HG03378 (cell line): ENCODE measurements at regions not wholly inside any gene's neighbourhood (a gene's known extent, or its start where the extent isn't known, plus 50 kb on each side); places are given as distances from the start of the nearest gene placed in this dataset.

Experiments used
- ATAC-seq: cut with Tn5 transposase; IDR thresholded peaks from one replicate; pipeline ENCODE4 v1.9.1; 2021; ENCODE audit warnings: mild to moderate bottlenecking, moderate library complexity; ENCODE audit not compliant: unreplicated experiment

DNA sequence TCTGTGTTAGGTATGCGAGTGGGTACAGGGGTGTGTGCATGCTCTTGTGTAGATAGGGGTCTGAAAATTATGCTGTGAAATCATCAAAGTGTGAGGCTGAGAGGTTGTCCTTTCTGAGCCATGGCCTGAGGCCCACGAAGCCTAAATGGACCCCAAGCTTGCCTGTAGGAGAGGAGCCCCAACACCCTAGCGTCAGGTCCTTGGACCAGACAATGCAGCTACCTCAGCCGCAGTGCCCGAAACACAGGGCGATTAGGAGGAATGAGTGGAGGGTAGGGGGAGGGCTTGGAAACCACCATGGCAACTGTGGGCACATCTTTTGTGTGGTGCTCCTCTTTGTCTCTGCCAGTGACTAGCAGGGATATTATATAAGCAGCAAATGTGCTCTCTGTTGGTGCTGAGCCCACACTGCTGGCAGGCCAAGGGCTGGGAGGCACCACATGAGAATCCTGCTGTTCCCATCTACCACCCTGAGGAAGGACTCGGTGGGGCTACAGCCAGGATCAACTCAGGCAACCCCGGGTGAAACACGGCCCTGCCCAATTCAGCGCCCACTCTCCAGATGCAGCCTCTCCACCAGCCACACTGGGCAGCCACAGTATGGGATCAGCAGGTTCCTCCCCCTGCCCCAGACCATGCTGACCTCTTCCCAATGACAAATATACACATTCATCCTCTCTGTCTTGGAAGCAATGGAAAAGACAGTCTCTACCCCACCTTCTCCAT, 84.6 kb upstream of the FSTL4 start:
- ATAC-seq, result no peak

DNA sequence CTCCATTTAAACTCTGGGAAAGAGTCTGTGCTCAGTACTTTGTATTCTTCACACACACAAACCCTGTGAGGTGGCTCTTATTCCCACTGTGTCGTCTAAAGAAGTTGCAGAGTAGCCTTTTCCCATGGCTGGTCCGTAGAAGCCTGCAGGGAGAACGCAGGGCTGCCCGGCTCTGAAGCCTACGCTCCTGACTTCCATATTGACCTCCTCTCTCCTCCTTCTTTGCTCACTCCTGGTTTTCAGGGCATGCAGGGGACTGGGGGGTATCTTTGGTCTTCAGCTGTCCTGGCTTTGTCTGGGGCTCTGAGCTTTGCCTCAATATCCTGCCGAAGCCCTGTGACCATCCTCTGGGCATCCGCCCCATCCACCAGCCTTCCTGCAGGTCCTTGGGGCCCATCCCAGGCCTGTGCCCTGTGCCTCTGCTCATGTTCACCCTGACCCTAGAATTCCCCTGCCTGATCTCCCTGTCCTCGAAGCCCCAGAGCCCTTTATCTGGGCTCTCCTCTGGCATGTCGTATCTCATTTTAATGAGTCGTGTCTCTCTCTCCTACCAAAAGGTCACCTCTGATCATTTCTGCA, 83.8 kb upstream of the FSTL4 start:
- no peak for ATAC-seq

DNA sequence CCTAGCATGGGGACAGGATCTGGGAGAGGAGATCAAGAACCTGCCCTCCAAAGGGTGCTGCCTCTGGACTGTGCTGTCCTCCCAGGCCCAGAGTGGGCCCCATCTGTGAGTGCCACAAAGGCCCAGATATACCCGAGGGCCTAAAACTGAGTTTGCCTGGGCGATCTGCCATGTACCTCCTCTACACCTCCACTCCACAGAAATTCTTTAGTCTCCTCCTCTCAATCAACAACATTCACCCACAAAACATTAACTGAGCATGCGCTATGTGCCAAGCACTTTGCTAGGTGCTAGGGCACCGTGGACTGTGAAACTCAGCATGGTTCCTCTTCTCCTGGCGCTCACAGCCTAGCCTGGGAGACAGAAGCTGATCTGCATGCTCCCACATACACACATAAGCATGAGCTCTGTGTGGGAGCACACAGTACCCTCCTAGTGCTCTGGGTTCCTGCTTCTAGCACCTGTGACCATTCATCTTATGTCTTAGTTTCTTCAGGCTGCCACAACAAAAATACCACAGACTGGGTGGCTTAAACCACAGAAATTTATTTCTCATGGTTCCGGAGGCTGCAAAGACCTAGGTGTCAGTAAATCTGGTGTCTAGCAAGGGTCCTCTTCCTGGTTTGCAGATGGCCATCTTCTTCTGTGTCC, 82.0 kb upstream of the FSTL4 start:
- ATAC-seq, result no peak

DNA sequence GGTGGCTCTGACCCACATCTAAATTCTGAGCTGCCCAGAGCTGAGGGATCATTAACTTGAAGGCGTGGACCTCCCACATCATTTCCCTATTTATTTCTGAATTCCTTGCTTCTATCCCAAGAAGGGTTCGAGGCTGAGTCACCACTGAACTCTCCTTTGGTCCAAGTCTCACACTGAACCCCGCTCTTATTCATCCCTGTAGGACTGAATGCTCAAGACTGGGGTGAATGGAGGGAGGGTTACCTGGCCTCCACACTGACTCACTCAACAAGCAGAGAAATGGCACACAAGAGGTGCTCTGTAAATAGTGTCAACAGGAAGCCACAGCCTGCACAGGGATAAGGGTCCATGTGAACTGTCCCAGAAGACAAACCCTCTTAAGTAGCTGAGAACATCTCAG, 79.1 kb upstream of the FSTL4 start:
- no peak for ATAC-seq

DNA sequence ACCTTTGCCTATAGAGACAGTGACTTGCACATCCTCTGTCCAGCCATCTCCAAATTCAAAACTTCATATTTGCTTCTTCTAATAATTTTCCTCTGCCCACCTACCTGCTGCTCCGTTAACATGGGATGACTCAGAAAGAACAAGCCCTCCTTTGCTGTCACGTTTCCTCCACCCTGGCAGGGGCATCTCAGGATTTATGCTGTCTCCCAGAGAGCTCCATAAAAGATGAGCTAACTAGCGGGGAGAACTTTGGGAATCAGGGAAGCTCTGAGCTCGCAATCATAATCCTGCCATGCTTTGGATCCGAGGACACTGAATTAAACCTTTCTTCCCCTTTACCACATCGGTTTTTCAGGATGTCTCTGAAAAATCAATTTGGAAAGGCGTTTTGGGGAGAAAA, 78.4 kb upstream of the FSTL4 start:
- no peak for ATAC-seq

DNA sequence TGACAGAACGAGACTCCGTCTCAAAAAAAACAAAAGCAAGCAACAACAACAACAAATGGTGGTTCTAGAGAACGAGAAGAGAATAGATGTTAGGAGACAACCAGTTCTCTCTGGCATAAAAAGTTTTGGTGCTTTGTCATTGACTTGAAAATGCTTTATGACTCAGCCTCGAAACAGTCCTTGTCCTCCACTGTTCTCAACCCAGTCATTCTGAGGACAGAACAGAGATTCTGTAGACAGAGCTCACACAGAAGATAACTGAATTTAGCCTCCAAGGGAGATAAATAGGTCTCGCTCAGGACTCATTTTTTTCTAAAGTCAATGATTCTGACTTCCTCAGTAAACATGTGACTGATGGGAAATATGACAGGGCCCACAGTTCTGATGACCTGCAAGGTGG, 76.0 kb upstream of the FSTL4 start:
- no peak for ATAC-seq

DNA sequence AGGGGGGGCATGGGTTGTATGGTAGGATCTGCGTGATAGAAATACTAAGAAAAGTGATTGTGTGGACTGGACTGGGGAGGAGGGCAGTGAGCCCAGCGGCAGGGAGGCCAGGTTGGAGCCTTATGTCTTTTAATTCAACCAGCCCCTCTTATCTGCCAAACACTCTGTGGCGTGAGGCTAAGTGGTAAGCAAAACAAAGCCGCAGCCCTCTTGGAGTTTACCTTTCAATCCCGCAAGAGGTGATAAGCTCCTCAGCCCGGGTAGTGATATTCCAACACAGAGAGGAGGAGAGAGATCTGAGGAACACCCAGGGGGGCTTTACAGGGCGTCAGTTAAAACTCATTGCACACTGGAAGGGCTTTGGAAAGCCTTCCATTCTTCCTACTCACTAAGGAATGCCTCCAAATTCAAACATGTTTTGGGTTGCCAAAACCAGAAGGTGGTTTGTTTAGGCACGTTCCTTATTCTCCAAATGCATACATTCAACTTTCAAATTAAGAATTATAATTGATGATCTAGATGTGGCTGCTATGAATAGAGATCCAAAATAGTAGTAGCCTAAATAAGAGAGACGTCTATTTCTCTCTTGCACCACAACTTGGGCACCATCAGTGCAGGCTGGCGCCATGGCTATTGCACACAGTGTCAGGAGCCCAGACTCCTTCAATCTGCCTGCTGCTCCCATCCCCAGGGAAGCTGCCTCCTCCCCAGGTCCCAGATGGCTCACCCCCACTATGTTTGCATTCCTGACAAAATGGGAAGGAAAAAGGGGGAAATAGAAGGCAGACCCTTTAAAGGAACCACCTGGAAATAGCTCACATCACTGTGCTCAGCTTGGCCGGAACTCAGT, 75.1 kb upstream of the FSTL4 start:
- ATAC-seq, result no peak

DNA sequence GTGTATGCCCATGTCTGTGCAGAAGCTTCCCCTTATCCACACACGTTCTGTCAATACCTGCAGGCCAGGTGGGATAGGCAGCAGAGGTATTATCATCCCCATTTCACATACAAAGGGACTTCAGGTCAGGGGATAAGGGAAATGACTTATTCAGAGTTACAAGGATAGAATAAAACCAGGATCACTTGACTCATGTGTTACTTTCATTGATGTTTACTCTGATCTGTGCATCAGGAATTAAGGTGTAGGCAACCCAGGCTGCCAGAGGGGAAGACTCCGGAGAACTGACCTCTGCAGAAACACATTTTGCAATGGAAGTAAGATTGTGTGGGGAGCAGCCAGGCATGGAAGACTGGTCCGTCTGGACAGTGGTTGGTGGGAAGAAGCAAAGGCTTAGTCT, 74.2 kb upstream of the FSTL4 start:
- ATAC-seq, result no peak

DNA sequence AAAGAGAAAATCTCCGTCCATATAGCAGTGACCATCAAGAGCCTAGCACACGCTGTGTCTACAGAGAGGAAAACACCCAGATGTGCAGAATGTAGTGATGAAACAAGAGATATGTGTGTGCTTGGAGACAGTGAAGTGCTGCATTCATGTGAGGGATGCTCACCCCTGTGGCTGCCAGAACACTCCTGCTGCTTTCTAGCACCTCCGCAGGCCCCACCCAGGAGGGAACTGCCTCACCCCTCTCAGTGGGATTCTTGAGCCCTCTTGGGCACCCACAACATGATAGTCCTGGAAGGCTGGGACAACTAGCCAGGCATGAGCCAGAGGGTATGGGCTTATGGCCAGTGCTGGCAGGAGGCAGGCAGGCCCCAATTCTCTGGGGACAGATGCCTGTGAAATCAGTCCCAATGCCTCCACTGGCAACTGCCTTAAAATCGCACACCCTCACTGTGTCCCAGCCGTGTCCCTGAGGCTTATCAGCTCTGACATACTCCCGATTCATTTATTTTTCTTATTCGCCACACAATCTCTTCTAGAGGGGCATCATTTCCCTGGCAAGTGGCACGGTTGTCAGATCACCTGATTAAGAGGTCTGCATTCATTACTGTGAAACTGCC, 73.2 kb upstream of the FSTL4 start:
- ATAC-seq, result no peak

DNA sequence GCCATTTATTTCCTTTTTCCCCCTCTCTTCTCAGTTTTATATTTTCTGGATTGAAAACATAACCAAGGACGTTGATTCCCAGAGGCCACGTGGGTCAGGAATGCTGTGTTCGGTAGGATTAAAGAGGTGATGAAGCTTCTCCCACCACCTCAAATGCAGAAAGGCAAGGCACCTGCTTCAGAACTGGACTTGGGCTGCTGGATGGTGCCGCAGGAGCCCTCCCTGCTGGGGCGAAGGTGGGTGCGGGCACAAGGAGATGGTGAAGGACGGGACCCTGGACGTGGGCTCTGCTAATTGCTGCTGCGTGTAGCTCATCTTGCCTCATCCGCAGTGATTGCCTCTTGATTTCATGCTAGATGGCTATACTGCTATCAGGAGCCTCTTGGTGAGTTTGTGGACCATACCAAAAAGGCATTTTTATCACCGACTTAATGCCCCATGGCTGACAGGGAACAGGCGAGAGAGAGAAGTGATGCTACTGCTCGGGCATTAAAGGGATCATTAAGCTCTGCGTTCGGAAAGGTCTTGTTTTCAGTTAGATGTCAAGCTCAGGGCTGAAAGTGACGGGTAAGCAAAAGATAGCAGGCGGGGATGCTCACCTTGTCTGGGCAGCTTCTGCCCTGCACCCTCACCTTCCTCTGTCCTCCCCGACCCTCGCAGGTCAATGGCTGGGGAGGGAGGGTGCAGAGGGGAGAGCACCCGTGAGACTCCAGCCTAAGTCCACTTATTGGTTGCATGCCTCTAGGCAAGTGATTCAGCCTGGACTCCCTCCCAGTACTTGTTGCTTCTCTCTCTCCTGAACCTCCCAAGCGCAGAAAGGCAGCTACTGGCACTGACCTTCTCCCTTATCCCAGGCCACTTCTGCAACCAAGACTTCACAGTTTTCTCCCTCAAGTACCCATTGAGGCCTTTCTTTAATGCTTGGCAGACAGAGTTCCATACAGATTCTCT, 71.6 kb upstream of the FSTL4 start:
- ATAC-seq, result no peak

DNA sequence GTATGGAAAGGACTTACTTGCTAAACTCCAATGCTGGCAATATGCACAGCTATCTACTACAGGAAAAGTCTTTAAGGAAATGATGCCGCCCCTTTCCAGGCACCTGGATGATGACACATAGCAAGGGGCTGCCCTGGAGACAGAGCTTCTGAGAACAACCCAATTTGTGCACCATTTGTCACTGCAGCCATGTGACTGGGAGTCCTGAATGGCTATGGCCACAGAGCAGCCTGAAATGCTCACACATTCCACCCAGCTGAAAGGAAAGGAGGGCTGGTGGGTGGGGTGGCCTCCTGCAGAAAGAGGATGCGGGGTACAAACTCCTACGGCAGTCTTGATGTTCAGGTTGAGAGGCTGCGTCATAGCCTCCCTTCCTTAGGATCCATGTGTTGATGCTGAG, 70.1 kb upstream of the FSTL4 start:
- ATAC-seq, result no peak

DNA sequence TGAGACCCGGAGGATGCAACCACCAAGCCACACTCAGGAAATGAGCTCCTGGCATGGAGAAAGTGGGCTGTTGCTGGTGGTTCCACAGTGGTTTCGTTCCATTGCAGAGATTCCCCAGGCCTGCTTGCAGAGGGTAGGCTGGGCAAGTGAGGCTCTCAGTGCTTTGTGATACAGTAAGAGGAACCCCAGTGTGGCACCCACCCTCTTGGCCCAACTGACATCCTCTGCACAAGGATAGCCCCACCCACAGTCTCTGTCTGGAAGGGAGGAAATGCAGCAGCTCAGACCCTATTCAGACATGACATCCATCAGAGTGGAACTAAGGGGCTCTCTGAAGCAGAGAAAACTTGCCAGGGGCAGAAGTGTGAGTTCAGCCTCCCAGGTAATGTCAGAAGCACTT, 69.6 kb upstream of the FSTL4 start:
- no peak for ATAC-seq

DNA sequence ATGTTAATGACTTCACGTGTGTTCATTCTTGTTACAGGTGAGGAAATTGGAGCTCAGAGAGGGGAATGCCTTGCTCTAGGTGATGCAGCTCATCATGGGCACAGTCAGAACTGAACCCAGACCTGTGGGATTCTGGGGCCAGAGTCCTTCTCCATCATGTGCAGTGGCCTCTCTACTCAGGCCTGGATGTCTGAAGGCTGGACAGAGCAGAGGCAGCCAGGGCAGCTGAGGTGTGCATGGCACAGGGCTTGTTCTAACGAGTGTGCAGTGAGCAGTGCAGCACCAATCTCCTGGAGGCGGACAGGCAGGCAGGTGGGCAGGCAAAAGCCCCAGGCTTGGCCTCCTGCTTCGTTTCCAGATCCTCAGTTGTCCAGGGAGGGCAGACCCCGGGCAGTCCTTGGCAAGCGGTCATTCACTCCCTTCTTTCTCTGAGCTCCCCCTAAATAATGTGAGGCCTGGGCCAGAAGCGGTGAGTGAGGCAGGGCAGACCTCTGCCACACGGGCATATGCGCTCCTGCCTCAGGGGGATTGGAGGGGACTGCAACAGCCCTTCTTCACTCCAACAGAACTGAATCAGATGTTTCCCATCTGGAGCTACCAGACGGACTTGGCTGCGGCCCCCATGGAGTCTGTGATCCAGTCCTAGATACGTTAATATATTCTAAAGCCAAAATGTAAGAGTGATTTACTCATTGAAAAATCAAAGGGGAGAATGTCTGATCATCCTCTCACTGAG, 68.7 kb upstream of the FSTL4 start:
- no peak for ATAC-seq

DNA sequence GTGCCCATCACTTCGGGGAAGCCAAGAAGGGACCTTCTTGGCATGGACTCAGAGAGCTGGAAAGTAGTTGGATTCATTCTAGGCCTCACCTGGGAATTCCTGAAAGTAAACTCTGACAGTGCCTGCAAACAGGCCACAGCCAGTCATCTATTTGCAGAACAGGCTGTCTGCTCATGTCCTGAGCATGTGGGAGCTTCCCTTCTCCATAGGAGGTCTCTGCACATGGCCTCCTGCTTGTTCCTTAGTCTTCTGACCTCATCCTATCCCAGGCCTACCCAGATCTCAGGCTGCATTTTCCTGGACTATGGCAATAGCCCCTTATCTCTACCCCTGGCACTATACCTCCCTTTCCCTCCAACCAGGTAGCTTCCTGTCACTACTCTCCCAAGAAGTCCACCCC, 67.2 kb upstream of the FSTL4 start:
- ATAC-seq, result no peak

DNA sequence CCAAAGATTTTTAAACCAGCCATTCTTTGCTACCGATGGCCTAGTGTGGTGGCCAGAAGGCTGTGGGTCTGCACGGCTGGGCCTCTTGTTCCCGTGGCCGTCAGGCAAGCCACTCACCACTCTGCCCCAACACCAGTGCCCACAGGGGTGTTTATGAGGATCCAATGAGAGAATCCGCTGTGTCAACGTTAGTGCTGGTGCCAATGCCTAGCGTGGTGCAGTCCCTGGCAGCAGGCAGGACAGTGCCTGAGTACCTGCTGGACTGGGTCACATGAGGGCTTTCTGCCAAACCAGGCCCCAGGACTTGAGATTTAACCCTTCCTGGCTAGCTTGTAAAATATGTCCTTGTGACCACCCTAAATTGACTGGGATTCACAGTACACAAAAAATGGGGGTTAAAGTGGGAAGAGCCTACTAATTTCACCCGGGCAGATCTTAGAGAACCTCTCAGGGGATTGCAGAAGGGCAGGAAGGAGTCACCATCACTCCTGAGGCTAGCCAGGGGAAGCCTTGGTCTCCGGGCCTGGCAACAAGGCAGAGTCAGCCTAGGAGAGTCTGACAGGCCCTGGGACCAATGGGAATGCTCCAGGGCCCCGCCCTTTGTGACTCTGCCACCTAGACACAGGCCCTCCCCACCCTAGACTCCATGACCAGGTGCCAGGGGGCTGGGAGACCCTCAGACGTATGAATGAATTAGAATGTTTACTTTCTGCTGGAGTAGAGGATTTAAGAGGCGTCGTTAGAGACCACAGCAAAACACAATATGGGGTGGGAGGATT, 63.2 kb upstream of the FSTL4 start:
- ATAC-seq, result no peak

DNA sequence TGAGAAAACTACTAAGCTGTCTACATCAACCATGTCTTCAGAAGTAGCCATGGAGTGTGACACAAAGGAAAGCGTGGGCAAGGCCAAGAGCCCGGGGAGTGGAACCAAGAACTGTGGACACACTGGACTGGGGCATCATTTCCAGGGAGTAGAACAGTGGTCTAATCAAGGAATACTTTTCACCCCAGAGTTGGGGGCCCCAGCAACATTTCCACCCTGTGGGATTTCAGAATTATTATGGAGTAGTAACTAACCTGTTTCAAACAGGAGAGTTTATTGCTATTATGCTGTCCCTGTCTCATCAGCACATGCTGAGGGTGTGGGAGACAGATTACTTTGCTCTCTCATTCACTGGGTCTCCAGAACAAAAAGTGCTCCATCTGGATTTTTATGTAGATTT, 58.0 kb upstream of the FSTL4 start:
- ATAC-seq, result no peak

DNA sequence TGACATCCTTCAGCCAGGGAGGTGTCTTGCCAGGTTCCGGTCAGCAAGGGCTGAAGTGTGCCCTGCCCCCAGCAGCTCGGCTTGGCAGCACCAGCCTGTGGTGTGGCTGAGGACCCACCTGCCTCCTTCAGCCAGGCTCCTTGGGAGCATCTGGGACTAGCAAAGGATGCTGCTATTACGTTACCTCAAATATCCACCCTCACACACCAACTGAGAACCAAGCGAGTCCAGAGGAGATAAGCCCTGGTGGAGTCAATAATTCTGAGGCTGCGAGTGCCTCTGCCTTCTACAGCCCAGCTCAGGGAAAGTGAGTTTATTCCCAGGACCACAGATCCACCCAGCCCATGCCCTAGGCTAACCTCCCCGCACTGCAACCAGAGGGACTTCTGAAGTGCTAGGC, 57.1 kb upstream of the FSTL4 start:
- ATAC-seq, result no peak

DNA sequence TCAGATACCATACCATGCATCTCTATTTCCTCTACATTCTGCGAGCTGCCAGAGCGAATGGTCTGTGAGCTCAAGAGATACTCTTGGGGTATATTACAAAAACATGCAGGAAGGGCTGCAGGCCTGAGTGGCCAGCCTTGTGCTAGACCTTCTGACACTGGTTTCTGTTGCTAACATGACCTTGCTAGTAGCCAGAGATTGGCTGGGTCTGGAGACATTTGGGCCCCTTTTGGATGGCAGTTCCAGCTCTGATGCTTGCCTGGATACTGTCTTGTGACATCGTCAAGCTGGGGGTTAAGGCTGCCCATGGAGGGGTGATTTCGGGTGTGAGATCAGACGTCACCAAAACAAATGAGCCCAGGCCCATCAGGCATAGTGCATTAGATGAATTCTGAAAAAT, 56.1 kb upstream of the FSTL4 start:
- ATAC-seq, result no peak

DNA sequence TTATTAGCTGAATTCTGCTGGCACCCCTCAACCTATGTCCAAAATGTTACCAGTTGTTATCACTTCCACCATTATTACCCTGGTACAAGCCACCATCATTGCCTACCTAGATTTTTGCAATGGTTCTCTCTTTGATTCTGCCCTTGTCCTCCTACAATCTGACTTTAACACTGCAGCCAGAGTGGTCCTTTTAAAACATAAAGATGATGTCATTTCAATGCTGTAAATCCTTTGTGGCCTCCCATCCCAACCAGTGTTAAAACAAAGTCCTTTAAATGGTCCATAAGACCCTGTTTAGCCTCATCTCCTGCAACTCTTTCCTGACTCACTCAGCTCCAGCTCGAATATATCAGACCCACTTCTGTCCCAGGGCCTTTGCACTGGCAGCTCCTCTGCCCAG, 54.9 kb upstream of the FSTL4 start:
- no peak for ATAC-seq
